Naive thymus-derived CD4-positive, alpha-beta T cell (primary cell): ENCODE measurements at regions not wholly inside any gene's neighbourhood (a gene's known extent, or its start where the extent isn't known, plus 50 kb on each side); places are given as distances from the start of the nearest gene placed in this dataset.

Experiments
- ATAC-seq: fragments of 150-1000 bp; cut with Tn5 transposase; 2 replicates; pipeline ENCODE4 v1.10.0; 2021; ENCODE audit warnings: mild to moderate bottlenecking, moderate library complexity
- CTCF ChIA-PET: fragments of 350-600 bp; sonication (Branson Sonifier 250); formaldehyde crosslinking; loops from one replicate; lab custom pipeline; 2021; ENCODE audit warnings: antibody characterized with exemption; lab: Charles Lee
- POLR2A ChIA-PET: fragments of 350-600 bp; sonication (Branson Sonifier 250); formaldehyde crosslinking; loops from one replicate; lab custom pipeline; 2021; ENCODE audit warnings: antibody characterized with exemption, inconsistent platforms; lab: Charles Lee
- DNase-seq, 9 donors: peaks; one replicate each; pipeline versions ENCODE4 v3.0.0 to v3.0.0-alpha.2; 2020 to 2022; ENCODE audit warnings: mixed read lengths in 1 of 9
- H3K27ac ChIP-seq: one replicate; pipeline ENCODE4 v1.7.0; 2013; ENCODE audit warnings: mild to moderate bottlenecking, low read depth, low read length, moderate library complexity
- H3K27me3 ChIP-seq, 2 donors: one replicate each; pipeline ENCODE4 v1.7.0; 2013; ENCODE audit warnings: low read length in 2 of 2, mild to moderate bottlenecking in 2 of 2, moderate library complexity in 2 of 2; ENCODE audit not compliant: control insufficient read depth in 2 of 2, insufficient read depth in 2 of 2
- H3K36me3 ChIP-seq, 3 experiments: 1 replicate in 2 of 3; 2 replicates in 1 of 3; pipeline ENCODE4 v1.7.0; 2013; ENCODE audit warnings: low read length in 3 of 3, mild to moderate bottlenecking in 3 of 3, moderate library complexity in 1 of 3; ENCODE audit not compliant: insufficient read depth in 3 of 3, control insufficient read depth in 2 of 3
- H3K4me1 ChIP-seq, 2 donors: one replicate each; pipeline ENCODE4 v1.7.0; 2013; ENCODE audit warnings: low read length in 2 of 2, mild to moderate bottlenecking in 2 of 2, moderate library complexity in 1 of 2; ENCODE audit not compliant: control insufficient read depth in 2 of 2, insufficient read depth in 2 of 2
- H3K4me3 ChIP-seq: 2 replicates; pipeline ENCODE4 v1.7.0; 2013; ENCODE audit warnings: mild to moderate bottlenecking, low read length
- H3K9me3 ChIP-seq, 3 experiments: 1 replicate in 2 of 3; 2 replicates in 1 of 3; pipeline ENCODE4 v1.7.0; 2013; ENCODE audit warnings: low read length in 3 of 3; ENCODE audit not compliant: control insufficient read depth in 2 of 3
- H3K27ac Mint-ChIP-seq, 9 donors: one replicate each; pipeline ENCODE4 v1.8.0; 2020 to 2022; ENCODE audit warnings: mixed read lengths in 9 of 9, mild to moderate bottlenecking in 8 of 9, moderate library complexity in 5 of 9, inconsistent platforms in 2 of 9
- H3K27me3 Mint-ChIP-seq, 5 donors: one replicate each; pipeline ENCODE4 v1.8.0; 2021 to 2022; ENCODE audit warnings: mixed read lengths in 5 of 5, mild to moderate bottlenecking in 1 of 5
- H3K36me3 Mint-ChIP-seq, 5 donors: one replicate each; pipeline ENCODE4 v1.8.0; 2020 to 2022; ENCODE audit warnings: mixed read lengths in 5 of 5, mild to moderate bottlenecking in 3 of 5, inconsistent platforms in 1 of 5
- H3K4me1 Mint-ChIP-seq, 7 donors: one replicate each; pipeline ENCODE4 v1.8.0; 2020 to 2022; ENCODE audit warnings: mixed read lengths in 7 of 7, mild to moderate bottlenecking in 3 of 7, inconsistent platforms in 1 of 7
- H3K4me3 Mint-ChIP-seq, 10 donors: one replicate each; pipeline ENCODE4 v1.8.0; 2020 to 2022; ENCODE audit warnings: mild to moderate bottlenecking in 10 of 10, mixed read lengths in 10 of 10, moderate library complexity in 6 of 10, inconsistent platforms in 2 of 10
- H3K9me3 Mint-ChIP-seq, 11 donors: one replicate each; pipeline ENCODE4 v1.8.0; 2020 to 2022; ENCODE audit warnings: mixed read lengths in 11 of 11, mild to moderate bottlenecking in 4 of 11, inconsistent platforms in 1 of 11, moderate library complexity in 1 of 11
- intact Hi-C, 2 donors: fragments of 100-400 bp; cut with micrococcal nuclease; formaldehyde crosslinking; loops; one replicate each; pipeline ENCODE4 v1.15.1; 2023

- no peak overlapping the region for H3K27ac Mint-ChIP-seq
- Histone ChIP-seq H3K36me3 (no peaks in the 10 kb centered on the region), H3K27me3 (no peaks in the 10 kb centered on the region), H3K27ac (no peak overlapping the region), H3K4me3 (no peak overlapping the region), H3K9me3 (no peaks in the 10 kb centered on the region), H3K4me1 (no peaks in the 10 kb centered on the region)
- CTCF ChIA-PET, result no interaction called here
- peaks cover 0 to 8% (median 4%) of the 10 kb centered on the region in 5 donors for H3K36me3 Mint-ChIP-seq
- DNase-seq, result no peak
- ATAC-seq, result no peak
- no peaks in the 10 kb centered on the region for H3K27me3 Mint-ChIP-seq
- intact Hi-C loops, result no loop called here
- no peak overlapping the region for H3K4me3 Mint-ChIP-seq
- peaks cover 0 to 6% (median 0%) of the 10 kb centered on the region in 11 donors for H3K9me3 Mint-ChIP-seq
- H3K4me1 Mint-ChIP-seq, result peaks cover 0 to 4% (median under 1%) of the 10 kb centered on the region in 7 donors
- POLR2A ChIA-PET, result no interaction called here
Measured at GRCh38 chr5:91443761-91444467, 60.8 kb upstream of the ARRDC3 start.

GRCh38 chr5:91443023-91443422 is 59.9 kb upstream of the ARRDC3 start:
- DNase-seq (no peak), ATAC-seq (no peak)
- H3K27me3 Mint-ChIP-seq, result no peaks in the 10 kb centered on the region
- H3K4me1 Mint-ChIP-seq, result peaks cover 0 to 13% (median 9%) of the 10 kb centered on the region in 7 donors
- peaks cover 0 to 2% (median 0%) of the 10 kb centered on the region in 11 donors for H3K9me3 Mint-ChIP-seq
- Histone ChIP-seq H3K9me3 (no peaks in the 10 kb centered on the region), H3K36me3 (no peaks in the 10 kb centered on the region), H3K4me3 (no peak overlapping the region), H3K27ac (no peak overlapping the region), H3K4me1 (no peaks in the 10 kb centered on the region), H3K27me3 (no peaks in the 10 kb centered on the region)
- H3K4me3 Mint-ChIP-seq, result no peak overlapping the region
- ChIA-PET POLR2A (no interaction called here), CTCF (interaction anchor here (0.8 kb wide), 1 partner anchor 24 kb away, joined by 3 read pairs; no protein-coding TSS in a partner anchor)
- intact Hi-C loops, result no loop called here
- peaks cover 0 to 5% (median 1%) of the 10 kb centered on the region in 5 donors for H3K36me3 Mint-ChIP-seq
- H3K27ac Mint-ChIP-seq, result no peak overlapping the region

- ATAC-seq (no peak), DNase-seq (no peak)
- CTCF ChIA-PET, result interaction anchor here (0.6 kb wide), 1 partner anchor 9 kb away, joined by 3 read pairs; no protein-coding TSS in a partner anchor
- Histone ChIP-seq H3K4me1 (no peaks in the 10 kb centered on the region), H3K9me3 (no peaks in the 10 kb centered on the region), H3K27ac (no peak overlapping the region), H3K36me3 (no peaks in the 10 kb centered on the region), H3K4me3 (no peak overlapping the region), H3K27me3 (no peaks in the 10 kb centered on the region)
- intact Hi-C loops, result no loop called here
- peaks cover 0 to 26% (median 18%) of the 10 kb centered on the region in 7 donors for H3K4me1 Mint-ChIP-seq
- H3K36me3 Mint-ChIP-seq, result peaks cover 0 to 6% (median 3%) of the 10 kb centered on the region in 5 donors
- H3K27me3 Mint-ChIP-seq, result no peaks in the 10 kb centered on the region
- no peak overlapping the region for H3K27ac Mint-ChIP-seq
- no peak overlapping the region for H3K4me3 Mint-ChIP-seq
- peaks cover 0 to 4% (median 0%) of the 10 kb centered on the region in 11 donors for H3K9me3 Mint-ChIP-seq
- POLR2A ChIA-PET, result no interaction called here
Measured at GRCh38 chr5:91441082-91441481, 58.0 kb upstream of the ARRDC3 start.

GRCh38 chr5:91438871-91439270 is 55.8 kb upstream of the ARRDC3 start:
- peak overlapping the region in 2 of 9 donors; percentile 8 to 40 for H3K27ac Mint-ChIP-seq
- Histone ChIP-seq H3K36me3 (no peaks in the 10 kb centered on the region), H3K27me3 (no peaks in the 10 kb centered on the region), H3K9me3 (no peaks in the 10 kb centered on the region), H3K4me3 (no peak overlapping the region), H3K4me1 (peaks cover 11 to 13% of the 10 kb centered on the region in 2 donors), H3K27ac (no peak overlapping the region)
- DNase-seq (no peak), ATAC-seq (no peak)
- no peaks in the 10 kb centered on the region for H3K27me3 Mint-ChIP-seq
- intact Hi-C loops, result no loop called here
- peaks cover 8 to 48% (median 39%) of the 10 kb centered on the region in 7 donors for H3K4me1 Mint-ChIP-seq
- H3K9me3 Mint-ChIP-seq, result peaks cover 0 to 4% (median 0%) of the 10 kb centered on the region in 11 donors
- H3K36me3 Mint-ChIP-seq, result peaks cover 0 to 6% (median 3%) of the 10 kb centered on the region in 5 donors
- H3K4me3 Mint-ChIP-seq, result no peak overlapping the region
- ChIA-PET POLR2A (interaction anchor here (0.5 kb wide), 1 partner anchor 157 kb away, joined by 3 read pairs; no protein-coding TSS in a partner anchor), CTCF (interaction anchor here (0.7 to 2.0 kb wide), 3 partner anchors 19 to 212 kb away, joined by 3 to 8 read pairs (median 3); no protein-coding TSS in a partner anchor)

GRCh38 chr5:91436241-91436640 is 53.1 kb upstream of the ARRDC3 start:
- H3K27me3 ChIP-seq, result no peaks in the 10 kb centered on the region
- no peak for DNase-seq
- H3K36me3 ChIP-seq, result no peaks in the 10 kb centered on the region
- ChIA-PET CTCF (interaction anchor here (1.2 kb wide), 1 partner anchor 11 kb away, joined by 3 read pairs; no protein-coding TSS in a partner anchor), POLR2A (interaction anchor here (0.6 to 1.2 kb wide), 2 partner anchors 53 to 55 kb away, joined by 3 read pairs; partner anchors contain the start of gene ARRDC3)
- Mint-ChIP-seq H3K27me3 (no peaks in the 10 kb centered on the region), H3K36me3 (peaks cover 0 to 6% (median 3%) of the 10 kb centered on the region in 5 donors), H3K27ac (peak overlapping the region in 5 of 9 donors; percentile 13 to 95 (median 34)), H3K4me3 (peak overlapping the region in 2 of 10 donors; percentile 32 to 75), H3K4me1 (peaks cover 9 to 56% (median 43%) of the 10 kb centered on the region in 7 donors), H3K9me3 (peaks cover 0 to 4% (median 0%) of the 10 kb centered on the region in 11 donors)
- no peak for ATAC-seq
- intact Hi-C loops, result no loop called here
- H3K4me1 ChIP-seq, result peaks cover 15 to 16% of the 10 kb centered on the region in 2 donors
- H3K9me3 ChIP-seq, result no peaks in the 10 kb centered on the region
- H3K4me3 ChIP-seq, result no peak overlapping the region
- no peak overlapping the region for H3K27ac ChIP-seq

- H3K4me1 ChIP-seq, result peaks cover 15 to 16% of the 10 kb centered on the region in 2 donors
- DNase-seq, result peak in 5 of 9 donors; percentile 13 to 58 (median 22)
- Mint-ChIP-seq H3K9me3 (peaks cover 0 to 10% (median 2%) of the 10 kb centered on the region in 11 donors), H3K4me1 (peaks cover 9 to 56% (median 43%) of the 10 kb centered on the region in 7 donors), H3K27ac (peak overlapping the region in 8 of 9 donors; percentile 88 to 95 (median 90)), H3K27me3 (no peaks in the 10 kb centered on the region), H3K4me3 (peak overlapping the region in 8 of 10 donors; percentile 9 to 80 (median 66)), H3K36me3 (peaks cover 0 to 7% (median 4%) of the 10 kb centered on the region in 5 donors)
- ChIA-PET POLR2A (interaction anchor here (1.1 to 1.7 kb wide), 3 partner anchors 13 to 54 kb away, joined by 3 to 13 read pairs (median 4); partner anchors contain the start of gene ARRDC3), CTCF (interaction anchor here (1.0 to 3.6 kb wide), 3 partner anchors 11 to 51 kb away, joined by 3 to 19 read pairs (median 5); partner anchors contain the start of gene ARRDC3)
- no peaks in the 10 kb centered on the region for H3K27me3 ChIP-seq
- peak overlapping the region; percentile 35 for H3K27ac ChIP-seq
- H3K36me3 ChIP-seq, result no peaks in the 10 kb centered on the region
- no peak overlapping the region for H3K4me3 ChIP-seq
- intact Hi-C loops, result no loop called here
- ATAC-seq, result peak; percentile 76
- no peaks in the 10 kb centered on the region for H3K9me3 ChIP-seq
Measured at GRCh38 chr5:91434348-91434747, 51.2 kb upstream of the ARRDC3 start.
